ENCODE measurements at regions not wholly inside any gene's neighbourhood (a gene's known extent, or its start where the extent isn't known, plus 50 kb on each side); places are given as distances from the start of the nearest gene placed in this dataset.
"Not testable (repeated sequence)": the region's sequence is repeated elsewhere in the genome, so short reads cannot be mapped to it uniquely, and the experiment has no call there.

DNA sequence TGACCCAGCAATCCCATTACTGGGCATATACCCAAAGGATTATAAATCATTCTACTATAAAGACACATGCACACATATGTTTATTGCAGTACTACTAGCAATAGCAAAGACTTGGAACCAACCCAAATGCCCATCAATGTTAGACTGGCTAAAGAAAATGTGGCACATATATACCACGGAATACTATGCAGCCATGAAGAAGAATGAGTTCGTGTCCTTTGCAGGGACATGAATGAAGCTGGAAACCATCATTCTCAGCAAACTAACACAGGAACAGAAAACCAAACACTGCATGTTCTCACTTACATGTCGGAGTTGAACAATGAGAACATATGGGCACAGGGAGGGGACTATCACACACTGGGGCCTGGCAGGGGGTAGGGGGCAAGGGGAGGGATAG lies 183.0 kb downstream of the HACE1 start:
- not testable (repeated sequence) for H3K27ac Mint-ChIP-seq (ENCODE audit: unreplicated experiment); H3K4me3 Mint-ChIP-seq (ENCODE audit: unreplicated experiment); H3K4me1 Mint-ChIP-seq (ENCODE audit: low read depth); H3K27me3 Mint-ChIP-seq (ENCODE audit: low read depth); DNase-seq (ENCODE audit: low spot score)
- Mint-ChIP-seq H3K36me3 (ENCODE audit: low read depth) (peaks cover 24% of the 10 kb centered on the region), H3K9me3 (ENCODE audit: low read depth) (peaks cover 50% of the 10 kb centered on the region)

DNA sequence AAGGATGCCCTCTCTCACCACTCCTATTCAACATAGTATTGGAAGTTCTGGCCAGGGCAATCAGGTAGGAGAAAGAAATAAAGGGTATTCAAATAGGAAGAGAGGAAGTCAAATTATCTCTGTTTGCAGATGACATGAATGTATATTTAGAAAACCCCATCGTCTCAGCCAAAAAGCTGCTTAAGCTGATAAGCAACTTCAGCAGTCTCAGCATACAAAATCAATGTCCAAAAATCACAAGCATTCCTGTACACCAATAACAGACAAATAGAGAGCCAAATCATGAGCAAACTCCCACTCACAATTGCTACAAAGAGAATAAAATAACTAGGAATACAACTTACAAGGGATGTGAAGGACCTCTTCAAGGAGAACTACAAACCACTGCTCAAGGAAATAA lies 184.6 kb downstream of the HACE1 start:
- Mint-ChIP-seq H3K36me3 (ENCODE audit: low read depth) (peaks cover 24% of the 10 kb centered on the region), H3K9me3 (ENCODE audit: low read depth) (peaks cover 50% of the 10 kb centered on the region)
- H3K4me1 Mint-ChIP-seq (ENCODE audit: low read depth); H3K27ac Mint-ChIP-seq (ENCODE audit: unreplicated experiment); H3K4me3 Mint-ChIP-seq (ENCODE audit: unreplicated experiment); DNase-seq (ENCODE audit: low spot score); H3K27me3 Mint-ChIP-seq (ENCODE audit: low read depth): not testable (repeated sequence)

DNA sequence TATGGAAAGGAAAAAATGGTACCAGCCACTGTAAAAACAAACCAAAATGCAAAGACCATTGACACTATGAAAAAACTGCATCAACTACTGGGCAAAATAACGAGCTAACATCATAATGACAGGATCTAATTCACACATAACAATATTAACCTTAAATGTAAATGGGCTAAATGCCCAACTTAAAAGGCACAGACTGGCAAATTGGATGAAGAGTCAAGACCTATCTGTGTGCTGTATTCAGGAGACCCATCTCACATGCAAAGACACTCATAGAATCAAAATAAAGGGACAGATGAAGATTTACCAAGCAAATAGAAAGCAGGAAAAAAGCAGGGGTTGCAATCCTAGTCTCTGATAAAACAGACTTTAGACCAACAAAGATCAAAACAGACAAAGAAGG lies 186.6 kb downstream of the HACE1 start:
- Mint-ChIP-seq H3K36me3 (ENCODE audit: low read depth) (peaks cover 24% of the 10 kb centered on the region), H3K9me3 (ENCODE audit: low read depth) (peaks cover 44% of the 10 kb centered on the region)
- not testable (repeated sequence) for DNase-seq (ENCODE audit: low spot score); H3K4me3 Mint-ChIP-seq (ENCODE audit: unreplicated experiment); H3K27ac Mint-ChIP-seq (ENCODE audit: unreplicated experiment); H3K27me3 Mint-ChIP-seq (ENCODE audit: low read depth); H3K4me1 Mint-ChIP-seq (ENCODE audit: low read depth)

DNA sequence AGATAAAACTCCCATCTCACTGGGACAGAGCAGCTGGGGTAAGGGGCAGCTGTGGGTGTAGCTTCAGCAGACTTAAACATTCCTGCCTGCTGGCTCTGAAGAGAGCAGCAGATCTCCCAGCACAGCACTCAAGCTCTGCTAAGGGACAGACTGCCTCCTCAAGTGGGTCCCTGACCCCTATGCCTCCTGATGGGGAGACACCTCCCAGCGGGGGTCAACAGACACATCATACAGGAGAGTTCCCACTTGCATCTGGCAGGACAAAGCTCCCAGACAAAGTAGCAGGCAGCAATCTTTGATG lies 188.2 kb downstream of the HACE1 start:
- H3K27me3 Mint-ChIP-seq (ENCODE audit: low read depth); H3K4me1 Mint-ChIP-seq (ENCODE audit: low read depth); DNase-seq (ENCODE audit: low spot score); H3K27ac Mint-ChIP-seq (ENCODE audit: unreplicated experiment); H3K4me3 Mint-ChIP-seq (ENCODE audit: unreplicated experiment): not testable (repeated sequence)
- H3K36me3 Mint-ChIP-seq (ENCODE audit: low read depth) = peaks cover 27% of the 10 kb centered on the region
- H3K9me3 Mint-ChIP-seq (ENCODE audit: low read depth) = peaks cover 42% of the 10 kb centered on the region

DNA sequence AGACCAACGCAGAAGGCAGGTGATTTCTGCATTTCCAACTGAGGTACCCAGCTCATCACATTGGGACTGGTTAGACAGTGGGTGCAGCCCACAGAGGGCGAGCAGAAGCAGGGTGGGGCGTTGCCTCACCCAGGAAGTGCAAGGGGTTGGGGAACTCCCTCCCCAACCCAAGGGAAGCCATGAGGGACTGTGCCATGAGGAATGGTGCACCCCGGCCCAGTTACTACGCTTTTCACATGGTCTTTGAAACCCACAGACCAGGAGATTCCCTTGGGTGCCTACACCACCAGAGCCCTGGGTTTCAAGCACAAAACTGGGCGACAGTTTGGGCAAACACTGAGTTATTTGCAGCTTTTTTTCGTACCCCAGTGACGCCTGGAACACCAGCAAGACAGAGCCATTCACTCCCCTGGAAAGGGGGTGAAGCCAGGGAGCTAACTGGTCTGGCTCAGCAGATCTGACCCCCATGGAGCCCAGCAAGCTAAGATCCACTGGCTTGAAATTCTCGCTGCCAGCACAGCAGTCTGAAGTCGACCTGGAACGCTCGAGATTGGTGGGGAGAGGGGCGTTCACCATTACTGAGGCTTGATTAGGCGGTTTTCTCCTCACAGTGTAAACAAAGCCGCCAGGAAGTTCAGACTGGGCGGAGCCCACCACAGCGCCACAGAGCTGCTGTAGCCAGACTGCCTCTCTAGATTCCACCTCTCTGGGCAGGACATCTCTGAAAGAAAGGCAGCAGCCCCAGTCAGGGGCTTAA lies 188.7 kb downstream of the HACE1 start:
- Mint-ChIP-seq H3K9me3 (ENCODE audit: low read depth) (peaks cover 43% of the 10 kb centered on the region), H3K36me3 (ENCODE audit: low read depth) (peaks cover 25% of the 10 kb centered on the region)
- H3K4me1 Mint-ChIP-seq (ENCODE audit: low read depth); H3K27ac Mint-ChIP-seq (ENCODE audit: unreplicated experiment); DNase-seq (ENCODE audit: low spot score); H3K27me3 Mint-ChIP-seq (ENCODE audit: low read depth); H3K4me3 Mint-ChIP-seq (ENCODE audit: unreplicated experiment): not testable (repeated sequence)

DNA sequence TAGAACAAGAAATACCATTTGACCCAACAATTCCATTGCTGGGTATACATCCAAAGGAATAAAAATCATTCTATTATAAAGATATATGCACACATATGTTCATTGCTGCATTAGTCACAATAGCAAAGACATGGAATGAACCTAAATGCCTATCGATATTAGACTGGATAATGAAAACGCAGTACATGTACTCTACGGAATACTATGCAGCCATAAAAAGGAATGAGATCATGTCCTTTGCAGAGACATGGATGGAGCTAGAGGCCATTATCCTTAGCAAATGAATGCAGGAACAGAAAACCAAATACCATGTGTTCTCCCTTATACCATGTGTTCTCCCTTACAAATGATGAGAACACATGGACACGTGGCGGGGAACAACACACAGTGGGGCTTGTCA lies 190.2 kb downstream of the HACE1 start:
- no peak overlapping the region for H3K4me3 Mint-ChIP-seq (ENCODE audit: unreplicated experiment)
- H3K4me1 Mint-ChIP-seq (ENCODE audit: low read depth) = no peaks in the 10 kb centered on the region
- no peak overlapping the region for H3K27ac Mint-ChIP-seq (ENCODE audit: unreplicated experiment)
- no peak for DNase-seq (ENCODE audit: low spot score)
- peaks cover 24% of the 10 kb centered on the region for H3K36me3 Mint-ChIP-seq (ENCODE audit: low read depth)
- H3K9me3 Mint-ChIP-seq (ENCODE audit: low read depth) = peaks cover 42% of the 10 kb centered on the region
- TF ChIP-seq, protein P1, sequence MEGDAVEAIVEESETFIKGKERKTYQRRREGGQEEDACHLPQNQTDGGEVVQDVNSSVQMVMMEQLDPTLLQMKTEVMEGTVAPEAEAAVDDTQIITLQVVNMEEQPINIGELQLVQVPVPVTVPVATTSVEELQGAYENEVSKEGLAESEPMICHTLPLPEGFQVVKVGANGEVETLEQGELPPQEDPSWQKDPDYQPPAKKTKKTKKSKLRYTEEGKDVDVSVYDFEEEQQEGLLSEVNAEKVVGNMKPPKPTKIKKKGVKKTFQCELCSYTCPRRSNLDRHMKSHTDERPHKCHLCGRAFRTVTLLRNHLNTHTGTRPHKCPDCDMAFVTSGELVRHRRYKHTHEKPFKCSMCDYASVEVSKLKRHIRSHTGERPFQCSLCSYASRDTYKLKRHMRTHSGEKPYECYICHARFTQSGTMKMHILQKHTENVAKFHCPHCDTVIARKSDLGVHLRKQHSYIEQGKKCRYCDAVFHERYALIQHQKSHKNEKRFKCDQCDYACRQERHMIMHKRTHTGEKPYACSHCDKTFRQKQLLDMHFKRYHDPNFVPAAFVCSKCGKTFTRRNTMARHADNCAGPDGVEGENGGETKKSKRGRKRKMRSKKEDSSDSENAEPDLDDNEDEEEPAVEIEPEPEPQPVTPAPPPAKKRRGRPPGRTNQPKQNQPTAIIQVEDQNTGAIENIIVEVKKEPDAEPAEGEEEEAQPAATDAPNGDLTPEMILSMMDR (IDR thresholded peaks at IDR 0.05) = no peak
- H3K27me3 Mint-ChIP-seq (ENCODE audit: low read depth) = no peaks in the 10 kb centered on the region

DNA sequence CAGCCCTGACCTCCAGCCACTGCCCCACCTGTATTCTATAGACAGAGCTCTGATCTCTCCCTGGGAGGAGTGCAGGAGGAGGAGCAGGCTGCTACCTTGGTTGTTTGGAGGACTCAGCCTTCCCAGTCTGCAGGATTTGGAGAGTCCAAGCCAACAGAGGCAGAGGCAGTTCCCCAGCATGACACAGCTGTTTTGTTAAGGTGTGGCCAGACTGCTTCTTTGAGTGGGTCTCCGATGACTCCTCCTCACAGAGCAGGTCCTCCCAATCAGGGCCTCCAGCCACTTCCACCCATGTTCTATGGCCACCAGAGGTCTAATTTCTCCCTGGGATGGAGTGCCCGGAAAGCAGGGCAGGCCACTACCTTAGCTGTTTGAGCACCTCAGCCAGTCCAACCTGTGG lies 203.5 kb downstream of the HACE1 start:
- H3K4me3 Mint-ChIP-seq (ENCODE audit: unreplicated experiment) = no peak overlapping the region
- no peak for DNase-seq (ENCODE audit: low spot score)
- H3K27me3 Mint-ChIP-seq (ENCODE audit: low read depth) = no peaks in the 10 kb centered on the region
- no peaks in the 10 kb centered on the region for H3K4me1 Mint-ChIP-seq (ENCODE audit: low read depth)
- peaks cover 19% of the 10 kb centered on the region for H3K9me3 Mint-ChIP-seq (ENCODE audit: low read depth)
- peaks cover 5% of the 10 kb centered on the region for H3K36me3 Mint-ChIP-seq (ENCODE audit: low read depth)
- TF ChIP-seq, protein P1 (IDR thresholded peaks at IDR 0.05) = no peak
- no peak overlapping the region for H3K27ac Mint-ChIP-seq (ENCODE audit: unreplicated experiment)

DNA sequence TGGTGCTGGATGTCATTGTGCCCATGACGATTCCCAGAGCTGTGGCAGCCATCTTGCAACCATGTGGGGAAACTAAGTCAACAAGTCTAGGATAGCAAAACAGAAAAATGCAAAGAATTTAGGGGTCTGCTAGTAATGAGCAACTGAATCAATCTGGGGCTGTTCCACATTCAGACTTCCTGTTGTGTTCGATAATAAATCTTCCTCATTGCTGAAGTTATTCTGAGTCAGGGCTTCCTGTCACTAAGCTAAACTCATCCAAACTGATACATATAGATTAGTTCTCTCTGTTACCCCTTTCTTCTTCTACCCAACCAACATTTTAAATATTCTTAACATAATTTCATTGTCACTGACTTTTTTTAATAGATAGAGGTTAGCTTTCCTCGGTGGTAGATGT lies 205.9 kb downstream of the HACE1 start:
- Mint-ChIP-seq H3K36me3 (ENCODE audit: low read depth) (peaks cover 5% of the 10 kb centered on the region), H3K27ac (ENCODE audit: unreplicated experiment) (no peak overlapping the region), H3K9me3 (ENCODE audit: low read depth) (peaks cover 13% of the 10 kb centered on the region), H3K27me3 (ENCODE audit: low read depth) (no peaks in the 10 kb centered on the region), H3K4me3 (ENCODE audit: unreplicated experiment) (no peak overlapping the region), H3K4me1 (ENCODE audit: low read depth) (no peaks in the 10 kb centered on the region)
- TF ChIP-seq, protein P1 (IDR thresholded peaks at IDR 0.05) = no peak
- no peak for DNase-seq (ENCODE audit: low spot score)
